ENCODE measurements at regions not wholly inside any gene's neighbourhood (a gene's known extent, or its start where the extent isn't known, plus 50 kb on each side); places are given as distances from the start of the nearest gene placed in this dataset.

DNA sequence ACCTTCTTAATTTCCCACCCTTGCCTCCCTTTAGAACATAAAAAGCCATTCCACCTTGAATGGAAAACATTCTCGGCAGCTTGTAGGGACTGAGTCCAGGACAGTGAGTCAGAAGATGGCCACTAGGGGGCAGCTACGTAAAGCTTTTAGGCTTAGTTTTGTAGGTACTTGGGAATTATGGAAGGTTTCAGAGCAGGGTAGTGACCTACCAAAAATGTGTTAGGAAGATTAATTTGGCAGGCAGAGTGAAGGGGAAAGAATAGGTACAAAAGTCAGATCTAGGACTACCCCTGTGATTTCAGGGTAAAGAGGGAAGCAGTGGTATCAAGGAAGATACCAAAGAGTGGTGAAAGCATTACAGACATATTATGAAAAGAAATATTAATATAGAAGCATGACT, 198.4 kb downstream of the NDFIP2 start:
- in situ Hi-C loops (cut with MboI; ENCODE audit: low sequenced_read_pairs): loop anchor here (25.0 kb wide), 1 partner anchor 1333 kb away; no protein-coding TSS in a partner anchor

DNA sequence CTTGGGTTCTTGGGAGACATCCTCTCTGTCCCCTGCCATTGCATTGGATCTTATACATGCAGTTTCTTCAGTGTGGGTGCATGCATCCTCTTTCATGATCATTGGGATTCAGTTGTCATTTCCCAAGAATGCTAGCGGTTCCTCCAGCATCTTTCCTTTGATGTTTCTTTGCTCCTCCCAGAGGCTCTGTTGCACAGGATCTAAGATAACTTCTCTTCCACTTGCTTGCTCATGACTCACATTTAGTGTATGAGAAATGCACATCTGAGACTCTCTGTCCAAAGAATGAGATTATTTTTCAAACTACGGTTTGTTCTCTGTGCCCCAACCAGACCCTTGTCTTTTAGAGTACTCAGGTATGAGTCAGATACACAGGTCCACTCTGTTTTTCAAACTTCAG, 197.1 kb downstream of the NDFIP2 start:
- in situ Hi-C loops (cut with MboI; ENCODE audit: low sequenced_read_pairs): loop anchor here (25.0 kb wide), 1 partner anchor 1334 kb away; no protein-coding TSS in a partner anchor

DNA sequence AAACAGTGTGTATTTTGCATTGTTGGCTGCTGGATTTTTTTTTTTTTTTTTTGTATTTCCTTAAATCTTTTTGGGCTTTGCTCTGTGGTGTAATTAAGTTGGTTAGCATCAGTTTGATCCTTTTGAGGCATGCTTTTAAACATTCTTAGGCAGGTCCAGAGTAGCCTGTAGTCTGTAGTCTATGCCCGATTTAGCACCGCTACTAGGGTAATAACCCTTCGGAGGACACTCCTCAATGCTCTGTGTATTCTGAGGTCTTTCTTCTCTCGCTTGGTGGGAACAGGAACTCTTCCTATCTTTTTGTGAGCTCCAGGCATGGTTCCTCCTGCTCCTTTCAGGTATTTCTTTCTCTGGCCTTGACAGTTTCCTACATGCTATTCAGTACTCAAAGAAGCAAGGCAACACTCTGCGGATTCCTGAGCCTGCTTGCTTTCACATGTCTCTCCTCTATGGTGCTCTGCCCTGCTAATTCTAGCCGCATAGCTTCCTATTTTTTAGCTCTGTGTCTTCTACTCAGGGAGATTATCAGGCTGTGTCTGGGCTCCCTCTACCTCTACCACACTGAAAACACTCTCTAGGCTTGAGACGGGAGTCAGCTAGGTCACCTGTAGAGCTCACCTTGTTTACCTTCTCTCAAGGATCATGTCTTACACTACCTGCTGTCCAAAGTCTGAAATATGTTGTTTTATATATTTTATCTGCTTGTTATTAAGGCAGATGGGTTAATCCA, 195.1 kb downstream of the NDFIP2 start:
- in situ Hi-C loops (cut with MboI; ENCODE audit: low sequenced_read_pairs): loop anchor here (25.0 kb wide), 1 partner anchor 1336 kb away; no protein-coding TSS in a partner anchor

DNA sequence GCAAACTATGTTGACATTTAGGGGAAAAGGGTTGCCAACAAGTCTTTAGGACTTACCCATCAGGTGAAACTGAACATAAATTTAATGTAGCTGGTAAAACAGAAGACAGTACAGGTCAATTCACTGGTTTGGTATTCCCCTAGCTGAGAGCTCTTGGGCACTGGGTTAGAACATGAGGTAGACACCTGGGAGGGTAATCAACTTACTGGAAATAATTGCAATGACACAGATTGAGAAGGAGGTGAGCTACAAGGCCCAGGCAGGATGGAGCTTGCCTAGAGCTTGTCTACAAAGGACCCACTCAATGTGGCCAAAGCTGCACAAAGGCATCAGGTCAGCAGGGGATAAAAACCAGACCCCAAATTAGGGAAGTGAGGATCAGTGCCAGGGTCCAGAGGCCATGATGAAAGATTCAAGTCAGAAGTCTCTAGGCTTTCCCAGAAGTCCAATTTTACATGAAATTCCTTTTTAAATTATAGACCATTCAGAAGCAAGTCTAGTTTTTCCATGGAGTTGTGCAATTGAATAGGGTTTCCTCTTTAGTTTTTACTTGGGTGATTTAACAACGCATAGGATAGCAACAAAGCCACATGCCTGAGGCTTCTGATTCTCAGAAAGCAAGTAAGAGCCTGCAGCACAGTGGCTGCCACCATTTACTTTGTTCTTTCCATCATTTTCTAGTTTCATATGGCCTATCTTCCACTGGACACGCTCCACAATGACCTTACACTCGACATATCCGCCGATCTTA, 194.0 kb downstream of the NDFIP2 start:
- in situ Hi-C loops (cut with MboI; ENCODE audit: low sequenced_read_pairs): loop anchor here (25.0 kb wide), 1 partner anchor 1337 kb away; no protein-coding TSS in a partner anchor

DNA sequence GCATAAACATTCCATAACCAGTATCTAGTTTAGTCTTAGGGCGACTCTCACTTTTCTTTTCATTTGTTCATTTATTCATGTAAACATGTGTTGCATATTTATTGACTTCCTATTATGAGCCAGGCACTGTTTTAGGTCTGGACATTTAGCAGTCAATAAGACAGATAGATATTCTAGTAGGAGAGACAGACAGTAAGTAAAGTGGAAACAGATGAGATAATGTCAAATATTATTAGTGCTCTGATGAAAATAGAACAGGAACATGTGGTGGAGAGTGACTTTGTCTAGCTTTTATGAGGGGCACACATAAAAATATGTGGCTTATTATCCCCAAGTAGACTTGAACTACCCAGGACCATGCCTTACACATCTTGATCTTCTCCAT, 193.0 kb downstream of the NDFIP2 start:
- in situ Hi-C loops (cut with MboI; ENCODE audit: low sequenced_read_pairs): no loop called here

DNA sequence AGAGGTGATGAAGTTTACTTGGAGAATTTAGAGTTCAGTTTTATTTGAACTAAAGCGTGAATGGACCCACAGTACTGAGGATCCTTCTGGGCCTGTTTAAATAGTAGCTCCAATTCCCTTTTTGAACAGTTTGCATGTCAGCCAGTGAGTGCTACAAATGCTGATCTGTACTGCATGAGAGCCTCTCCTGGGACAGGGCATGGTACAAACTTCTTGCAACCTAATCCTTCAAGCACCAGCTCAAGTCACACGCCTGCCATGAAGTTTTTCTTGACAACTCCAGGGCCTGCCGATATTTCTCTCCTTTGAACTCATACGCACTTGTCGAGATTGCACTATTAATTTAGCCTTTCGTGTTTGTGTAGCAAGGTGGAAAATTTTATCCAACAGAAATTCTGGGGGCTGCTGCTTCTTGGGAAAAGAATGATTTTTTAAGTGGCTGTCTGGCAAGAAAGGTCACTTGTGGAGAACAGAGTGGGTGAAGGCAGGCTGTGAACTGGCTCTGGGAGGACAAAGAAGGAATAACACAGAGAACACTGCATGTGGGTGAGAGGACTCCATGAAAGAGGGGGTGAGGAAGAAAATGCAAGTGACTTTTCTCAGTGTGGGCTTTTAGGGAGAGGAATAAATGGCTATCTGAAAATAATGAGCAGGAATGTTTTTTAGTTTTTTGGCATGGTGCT, 192.5 kb downstream of the NDFIP2 start:
- in situ Hi-C loops (cut with MboI; ENCODE audit: low sequenced_read_pairs): no loop called here

DNA sequence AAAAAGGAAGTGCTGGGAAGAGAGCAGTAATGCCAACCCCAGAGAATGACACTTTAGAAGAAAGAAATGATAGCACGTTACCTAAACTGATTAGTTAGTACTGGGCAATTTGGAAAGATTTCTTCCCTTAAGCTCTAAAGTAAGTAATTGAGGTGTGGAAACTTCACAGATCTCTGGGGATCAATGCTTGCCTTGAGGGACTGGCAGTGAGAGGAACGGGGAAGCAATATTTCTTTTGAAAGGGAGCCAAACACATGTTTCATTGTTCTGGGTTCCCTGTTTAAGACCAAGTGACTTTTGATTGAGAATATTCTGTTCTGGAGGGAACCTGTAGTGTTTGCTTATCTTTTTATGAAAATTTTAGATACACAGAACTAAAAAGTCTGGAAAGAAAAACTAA, 190.5 kb downstream of the NDFIP2 start:
- in situ Hi-C loops (cut with MboI; ENCODE audit: low sequenced_read_pairs): no loop called here

DNA sequence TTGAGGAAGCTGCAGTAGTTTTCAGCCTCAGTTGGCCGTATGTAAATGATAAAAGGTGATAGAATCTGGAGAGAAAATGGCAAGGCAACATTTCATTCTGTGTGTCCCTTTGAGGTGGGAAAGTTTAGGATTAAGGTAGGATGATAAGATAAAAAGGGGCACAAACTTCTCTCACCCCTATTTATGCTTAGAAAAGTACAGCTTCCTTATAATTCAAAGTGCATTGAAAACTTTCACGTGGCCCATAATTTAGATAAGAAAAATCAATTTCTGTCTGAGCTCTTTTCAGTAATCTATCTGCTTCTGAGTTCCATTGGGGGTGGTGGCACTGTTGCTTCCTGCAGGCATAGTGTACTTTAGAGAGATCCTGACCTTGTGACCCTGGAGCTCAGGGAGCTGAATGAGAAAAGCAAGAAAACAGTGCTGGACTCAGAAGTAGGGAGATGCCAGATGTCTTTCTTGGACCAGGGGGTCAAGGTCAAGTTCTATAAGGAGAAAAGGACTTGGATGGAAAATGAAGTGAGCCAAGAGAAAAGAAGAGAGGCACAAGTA, 187.3 kb downstream of the NDFIP2 start:
- in situ Hi-C loops (cut with MboI; ENCODE audit: low sequenced_read_pairs): no loop called here

DNA sequence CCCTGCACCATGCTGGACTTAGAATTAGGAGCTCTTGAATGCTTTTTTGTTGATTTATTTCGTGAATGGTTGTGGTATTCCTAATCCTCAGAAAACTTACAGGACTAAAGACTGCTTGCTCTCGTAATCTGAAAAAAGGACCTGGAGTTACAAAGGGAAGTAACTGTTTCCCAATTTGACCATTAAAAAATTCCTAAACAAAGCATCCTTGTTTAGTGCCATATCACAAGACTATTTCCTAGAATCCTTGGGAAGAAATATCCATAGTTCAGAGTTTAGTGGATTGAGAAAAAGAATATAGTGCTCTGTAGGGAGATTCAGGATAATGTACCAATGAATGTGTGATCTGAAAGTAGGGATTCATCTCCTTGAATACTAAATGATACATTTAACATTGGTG, 186.8 kb downstream of the NDFIP2 start:
- in situ Hi-C loops (cut with MboI; ENCODE audit: low sequenced_read_pairs): no loop called here

DNA sequence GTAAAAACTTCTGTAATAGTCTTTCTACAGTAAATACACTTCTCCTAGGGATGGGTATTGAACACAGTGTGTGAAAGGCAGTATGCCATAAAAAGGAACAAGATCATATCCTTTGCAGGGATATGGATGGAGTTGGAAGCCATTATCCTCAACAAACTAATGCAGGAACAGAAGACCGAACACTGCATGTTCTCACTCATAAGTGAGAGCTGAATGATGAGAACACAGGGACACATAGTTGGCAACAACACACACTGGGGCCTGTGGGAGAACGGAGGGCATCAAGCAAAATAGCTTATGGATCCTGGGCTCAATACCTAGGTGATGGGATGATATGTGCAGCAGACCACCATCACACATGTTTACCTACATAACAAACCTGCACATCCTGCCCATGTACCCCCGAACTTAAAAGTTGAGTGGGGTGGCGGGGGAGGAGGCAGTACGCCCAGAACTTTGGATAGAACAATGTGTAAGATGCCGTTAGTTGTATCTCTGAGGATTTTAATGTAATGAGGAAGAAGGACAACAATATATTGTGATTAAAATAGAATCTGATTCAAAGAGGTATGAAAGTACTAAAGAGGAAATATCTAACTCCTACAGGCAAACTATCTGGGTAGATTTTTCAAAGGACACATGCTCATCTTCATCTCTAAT, 183.2 kb downstream of the NDFIP2 start:
- in situ Hi-C loops (cut with MboI; ENCODE audit: low sequenced_read_pairs): no loop called here

DNA sequence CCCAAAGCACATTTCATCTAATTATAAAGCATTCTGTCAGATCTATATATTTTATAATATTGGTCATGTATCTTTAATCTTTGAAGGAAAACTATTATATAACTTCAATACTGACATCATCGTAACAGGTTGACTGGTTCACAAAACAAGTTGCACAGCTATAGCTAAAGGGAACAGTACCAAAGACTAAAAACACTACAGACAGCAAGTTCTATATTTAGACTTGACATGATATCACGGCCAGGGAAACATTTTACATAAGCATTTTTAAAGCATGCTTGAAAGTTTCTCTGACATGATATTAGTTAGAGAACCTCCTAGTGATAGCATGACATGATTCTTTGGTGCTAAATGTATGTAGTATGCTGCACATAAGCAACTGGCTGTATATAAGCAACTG, 182.5 kb downstream of the NDFIP2 start:
- in situ Hi-C loops (cut with MboI; ENCODE audit: low sequenced_read_pairs): no loop called here

DNA sequence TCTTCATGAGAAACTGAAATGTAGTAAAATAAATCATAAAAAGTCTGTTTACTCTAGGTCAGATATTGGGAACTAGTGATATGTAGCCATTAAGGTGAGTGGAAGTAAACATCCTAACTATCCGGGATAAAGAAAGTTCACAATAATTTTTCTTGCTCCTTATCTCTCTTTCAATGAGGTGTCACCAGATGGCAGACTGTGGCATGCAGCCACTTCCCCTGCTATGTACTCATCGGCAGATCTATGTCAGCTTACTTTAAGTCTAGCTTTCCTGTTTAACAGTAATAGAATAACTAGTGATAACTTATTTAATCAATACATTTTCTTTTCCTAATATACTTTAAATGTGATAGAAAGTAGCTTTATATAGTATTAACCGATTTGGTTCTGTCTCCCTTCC, 181.9 kb downstream of the NDFIP2 start:
- in situ Hi-C loops (cut with MboI; ENCODE audit: low sequenced_read_pairs): no loop called here

DNA sequence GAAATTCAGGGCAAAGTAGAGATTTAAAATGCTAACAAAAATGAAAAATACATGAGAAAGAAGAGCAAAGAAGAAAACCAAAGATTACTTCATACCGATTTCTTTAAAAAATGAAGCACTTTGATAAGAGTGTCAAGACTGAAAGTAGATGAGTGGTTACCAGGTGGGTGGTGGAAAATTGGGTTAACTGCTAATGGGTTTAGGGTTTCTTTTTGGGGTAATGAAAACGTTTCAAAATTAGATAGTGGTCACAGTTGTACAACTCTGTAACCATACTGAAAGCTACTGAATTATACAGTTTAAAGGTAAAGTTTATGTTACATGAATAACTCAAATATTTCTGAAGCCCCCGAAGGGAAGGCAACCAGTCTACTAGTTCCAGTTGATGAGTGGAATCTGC, 179.4 kb downstream of the NDFIP2 start:
- in situ Hi-C loops (cut with MboI; ENCODE audit: low sequenced_read_pairs): no loop called here

DNA sequence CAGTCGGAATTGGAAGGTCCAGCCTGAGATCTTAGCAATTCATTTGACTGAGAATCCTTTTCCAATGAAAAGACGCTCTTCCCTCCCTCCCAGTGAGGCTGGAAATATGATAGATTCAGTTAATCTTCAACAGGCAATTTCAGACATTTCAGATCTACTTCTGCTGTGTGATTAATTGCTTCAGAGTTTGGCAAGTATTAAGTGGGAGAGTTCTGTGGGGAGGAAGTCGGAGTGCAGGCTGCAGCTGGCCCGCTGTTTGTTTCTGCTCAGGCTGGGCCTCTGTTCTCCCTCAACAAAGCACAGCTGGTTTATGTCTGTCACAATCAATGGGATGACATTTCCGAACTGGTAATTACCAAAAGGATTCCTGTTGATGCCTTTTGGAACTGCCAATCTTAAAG, 178.2 kb downstream of the NDFIP2 start:
- in situ Hi-C loops (cut with MboI; ENCODE audit: low sequenced_read_pairs): no loop called here

DNA sequence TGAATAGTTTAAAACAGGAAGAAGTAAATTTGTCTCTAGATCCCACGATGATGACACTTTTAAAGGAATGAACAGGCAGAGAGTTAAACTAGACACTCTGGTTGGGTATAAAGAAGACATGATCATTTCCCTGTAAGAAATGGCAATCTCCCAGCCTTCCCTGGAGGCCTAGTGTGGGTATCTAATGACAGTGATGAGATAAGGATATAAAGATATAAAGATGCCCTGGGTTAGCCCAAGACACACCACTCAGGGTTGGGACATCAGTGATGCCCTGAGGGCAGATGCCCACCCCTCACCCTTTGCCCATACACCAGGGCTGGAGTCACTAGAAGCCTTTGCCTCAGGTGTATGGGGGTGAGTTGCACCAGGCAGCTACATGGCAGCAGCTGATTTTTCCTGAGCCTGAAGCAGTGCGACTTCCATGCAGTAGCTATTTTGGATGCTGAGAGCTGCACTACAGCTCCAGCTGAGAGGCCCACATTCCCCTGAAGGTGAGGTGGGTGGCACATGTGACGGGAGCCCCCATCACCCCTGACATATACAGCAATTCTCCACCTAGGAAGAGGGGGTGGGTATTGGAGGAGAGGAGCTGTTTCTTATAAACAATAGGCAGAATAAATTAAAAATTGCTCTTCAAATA, 177.5 kb downstream of the NDFIP2 start:
- in situ Hi-C loops (cut with MboI; ENCODE audit: low sequenced_read_pairs): no loop called here

DNA sequence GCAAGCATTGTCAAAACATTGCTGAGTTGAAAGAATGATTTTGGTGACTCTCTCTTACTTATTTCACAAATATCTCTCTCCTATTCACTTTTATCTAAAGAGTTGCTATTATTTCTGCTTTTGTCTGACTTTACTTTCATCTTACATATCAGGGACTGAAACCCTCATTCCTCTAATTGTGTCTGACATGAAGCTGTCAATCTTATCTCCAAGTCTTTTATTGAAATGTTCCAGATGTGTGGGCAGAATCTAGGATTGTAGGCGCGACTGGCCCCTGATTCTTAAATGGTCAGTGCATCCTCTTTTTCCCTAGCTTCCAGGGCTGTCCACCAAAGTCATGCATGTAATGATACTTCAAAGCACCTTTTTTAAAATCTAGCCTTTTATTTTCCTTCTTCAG, 174.6 kb downstream of the NDFIP2 start:
- in situ Hi-C loops (cut with MboI; ENCODE audit: low sequenced_read_pairs): no loop called here

DNA sequence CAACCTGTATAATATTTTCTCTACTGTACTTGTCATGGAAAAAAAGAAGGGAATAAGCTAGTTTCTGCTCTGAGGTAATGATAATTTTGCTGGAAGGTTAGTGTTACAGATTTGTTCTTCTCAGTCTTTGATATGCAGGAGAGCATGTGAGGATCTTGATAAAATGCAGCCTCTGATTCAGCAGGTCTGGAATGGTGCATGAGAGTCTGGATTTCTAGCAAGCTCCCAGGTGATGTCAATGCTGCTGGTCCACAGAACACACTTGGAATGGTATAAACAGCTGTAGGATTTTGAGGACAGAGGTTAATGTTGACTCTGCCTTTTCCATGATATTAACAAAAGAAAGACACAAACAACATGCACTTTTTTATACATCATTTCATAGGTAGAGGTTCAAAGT, 173.6 kb downstream of the NDFIP2 start:
- in situ Hi-C loops (cut with MboI; ENCODE audit: low sequenced_read_pairs): no loop called here

DNA sequence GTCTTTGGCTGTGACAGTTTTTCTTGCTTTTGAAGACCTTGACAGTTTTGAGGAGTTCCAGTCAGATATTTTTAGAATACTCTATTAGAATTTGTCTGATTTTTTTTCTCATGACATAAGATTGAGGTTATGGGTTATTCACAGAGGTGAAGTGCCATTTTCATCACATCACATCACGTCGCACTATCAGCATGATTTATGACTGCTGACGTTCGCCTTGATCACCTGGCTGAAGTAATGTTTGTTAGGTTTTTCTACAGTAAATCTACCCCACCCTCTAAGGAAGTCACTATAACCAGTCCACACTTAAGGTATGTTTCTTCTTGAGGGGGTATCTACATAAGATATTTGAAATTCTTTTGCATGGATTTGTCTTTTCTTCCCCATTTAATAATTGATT, 169.7 kb downstream of the NDFIP2 start:
- in situ Hi-C loops (cut with MboI; ENCODE audit: low sequenced_read_pairs): no loop called here

DNA sequence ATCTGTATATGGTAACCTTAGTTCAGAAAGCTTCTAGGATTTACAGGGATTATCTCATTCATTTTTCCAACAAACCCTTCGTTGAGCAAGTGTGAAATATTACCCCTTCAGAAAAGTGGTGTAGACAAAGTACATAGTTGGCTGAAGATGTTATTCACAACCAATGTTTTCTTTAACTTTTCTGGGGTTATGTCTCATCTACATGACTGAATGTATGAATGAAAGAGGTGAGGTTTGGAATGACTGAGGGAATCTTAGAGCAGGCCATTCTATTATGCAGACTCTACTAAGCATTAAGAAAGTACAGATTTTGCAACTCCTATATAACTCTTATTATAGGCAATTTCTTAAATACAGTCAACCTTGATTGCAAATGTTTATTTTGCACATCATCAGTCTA, 167.2 kb downstream of the NDFIP2 start:
- in situ Hi-C loops (cut with MboI; ENCODE audit: low sequenced_read_pairs): no loop called here

DNA sequence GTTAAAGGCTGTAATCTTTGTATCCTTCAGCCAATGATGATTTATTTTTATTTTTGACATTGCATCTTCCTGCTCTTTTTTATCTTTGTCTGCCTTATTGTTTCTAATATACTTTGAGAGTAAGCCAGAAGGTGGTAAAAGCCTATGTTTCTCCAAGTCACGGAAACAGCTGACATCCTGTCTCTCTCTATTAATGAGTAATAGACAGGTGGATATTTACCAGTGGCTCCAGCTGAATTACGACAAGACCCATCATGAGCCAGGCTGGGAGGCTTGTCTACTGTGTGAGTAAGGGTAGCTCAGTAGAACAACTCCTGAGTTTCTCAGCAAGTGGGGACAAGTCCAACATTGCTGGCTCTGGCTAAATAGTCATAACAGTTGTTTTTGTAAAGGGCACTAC, 166.6 kb downstream of the NDFIP2 start:
- in situ Hi-C loops (cut with MboI; ENCODE audit: low sequenced_read_pairs): no loop called here

Data from HL-60/S4 treated with phorbol 12-myristate 13-acetate at 8.2 ng/mL for 4 days and 3 days (cell line).